Heart right ventricle (tissue), 16 donors: ENCODE measurements at regions not wholly inside any gene's neighbourhood (a gene's known extent, or its start where the extent isn't known, plus 50 kb on each side); places are given as distances from the start of the nearest gene placed in this dataset.
A peak's percentile ranks its signal among the peaks of the same experiment; 100 is the strongest.

Experiments
- ATAC-seq, 8 donors: fragments of 200-7000 bp; cut with Tn5 transposase; one replicate each; pipeline ENCODE4 v1.9.1; 2020; ENCODE audit warnings: mild to moderate bottlenecking in 8 of 8, moderate library complexity in 8 of 8, moderate number of reproducible peaks in 1 of 8
- DNase-seq, 2 donors: peaks; one replicate each; pipeline ENCODE4 v3.0.0-alpha.2; 2020
- H3K27ac ChIP-seq, 10 donors: fragments of 200-600 bp; sonication (generic) in 2 of 10; one replicate each; pipeline versions ENCODE4 v1.5.0 to v1.8.0; 2020 to 2022; ENCODE audit warnings: mild to moderate bottlenecking in 3 of 10
- H3K27me3 ChIP-seq, 7 donors: fragments of 200-600 bp; one replicate each; pipeline ENCODE4 v1.8.0; 2021 to 2022; ENCODE audit warnings: mild to moderate bottlenecking in 2 of 7
- H3K36me3 ChIP-seq, 9 donors: fragments of 200-600 bp; sonication (generic) in 1 of 9; one replicate each; pipeline versions ENCODE4 v1.5.0 to v1.8.0; 2020 to 2022; ENCODE audit warnings: mild to moderate bottlenecking in 2 of 9
- H3K4me1 ChIP-seq, 9 donors: fragments of 200-600 bp; sonication (generic) in 1 of 9; one replicate each; pipeline versions ENCODE4 v1.5.0 to v1.8.0; 2020 to 2022; ENCODE audit warnings: mild to moderate bottlenecking in 4 of 9
- H3K4me3 ChIP-seq, 10 donors: fragments of 200-600 bp; sonication (generic) in 2 of 10; one replicate each; pipeline versions ENCODE4 v1.5.0 to v1.8.0; 2020 to 2022; ENCODE audit warnings: mild to moderate bottlenecking in 7 of 10, moderate library complexity in 2 of 10
- H3K9me3 ChIP-seq, 11 donors: fragments of 200-600 bp in 10 of 11; sonication (generic) in 2 of 11; one replicate each; pipeline versions ENCODE4 v1.5.0 to v1.8.0; 2013 to 2022; ENCODE audit warnings: mild to moderate bottlenecking in 2 of 11, control low read depth in 1 of 11, moderate library complexity in 1 of 11
- WGBS, 2 donors: extraction: QIAGEN DNeasy Blood & Tissue Kit; methylation state at CpG; one replicate each; pipeline ENCODE4 v1.1.7; 2013; ENCODE audit warnings: inconsistent platforms in 1 of 2; 5-methylcytosine and 5-hydroxymethylcytosine counted together
- intact Hi-C, 10 donors: fragments of 100-400 bp; cut with DNase I; formaldehyde crosslinking; loops; one replicate each; pipeline versions ENCODE4 v1.11.1 to v1.14.2; 2022
- TF ChIP-seq, protein P1 (sequence below), 9 donors: fragments of 200-600 bp; sonication (generic) in 2 of 9; IDR thresholded peaks; one replicate each; pipeline versions ENCODE4 v1.5.0 to v1.8.0; 2021 to 2022; ENCODE audit warnings: antibody characterized with exemption in 9 of 9, mild to moderate bottlenecking in 5 of 9, moderate library complexity in 1 of 9
- donor health status: Arrhythmogenic right ventricular cardiomyopathy.
- donor health status: ischemic (EF 13 %, LVEDD 7.1; RV severe dilation, severe dysfunction).
- donor health status: healthy with polysubstance abuse.
- donor health status: DM: no; HTN: yes; CAD: no.
- donor health status: DM: no; HTN: no; CAD: no.
- donor health status: ischemic (EF 25% LVEDD 6.9; RV normal size, moderate dysfunction).
- donor health status: ischemic (EF 25% LVEDD 5.7; RV mildly dilated, moderate dysfunction).
- donor health status: healthy.
- donor health status: DM: yes; HTN: yes; CAD: no.
- donor health status: Ischemic cardiomyopathy.
- donor health status: ischemic (EF 35%, LVEDD 5.7; RV mildly dilated, moderate dysfunction).
- donor health status: nonischemic (EF 11% LVEDD 7.7; RV severe dilation, severe dysfunction).
- donor health status: DM: yes; HTN: yes; CAD: no.
- donor health status: PGD.
- donor health status: ischemic (EF 29% LVEDD 5.4; RV normal size, mild dysfunction).
- donor health status: nonischemic (EF 23%, LVEDD 6.1; RV moderate dilation, normal function).

- no peak for ATAC-seq
- Histone ChIP-seq H3K27me3 (peaks cover 0 to 7% (median 0%) of the 10 kb centered on the region in 7 donors), H3K36me3 (no peaks in the 10 kb centered on the region), H3K9me3 (no peaks in the 10 kb centered on the region), H3K4me1 (peaks cover 0 to 17% (median 7%) of the 10 kb centered on the region in 9 donors), H3K4me3 (no peak overlapping the region), H3K27ac (no peak overlapping the region)
- no peak for DNase-seq
- WGBS, 2 donors = 89 to 92% methylated on average over 6 of the region's 6 CpGs
- intact Hi-C loops = no loop called here
- TF ChIP-seq, protein P1, sequence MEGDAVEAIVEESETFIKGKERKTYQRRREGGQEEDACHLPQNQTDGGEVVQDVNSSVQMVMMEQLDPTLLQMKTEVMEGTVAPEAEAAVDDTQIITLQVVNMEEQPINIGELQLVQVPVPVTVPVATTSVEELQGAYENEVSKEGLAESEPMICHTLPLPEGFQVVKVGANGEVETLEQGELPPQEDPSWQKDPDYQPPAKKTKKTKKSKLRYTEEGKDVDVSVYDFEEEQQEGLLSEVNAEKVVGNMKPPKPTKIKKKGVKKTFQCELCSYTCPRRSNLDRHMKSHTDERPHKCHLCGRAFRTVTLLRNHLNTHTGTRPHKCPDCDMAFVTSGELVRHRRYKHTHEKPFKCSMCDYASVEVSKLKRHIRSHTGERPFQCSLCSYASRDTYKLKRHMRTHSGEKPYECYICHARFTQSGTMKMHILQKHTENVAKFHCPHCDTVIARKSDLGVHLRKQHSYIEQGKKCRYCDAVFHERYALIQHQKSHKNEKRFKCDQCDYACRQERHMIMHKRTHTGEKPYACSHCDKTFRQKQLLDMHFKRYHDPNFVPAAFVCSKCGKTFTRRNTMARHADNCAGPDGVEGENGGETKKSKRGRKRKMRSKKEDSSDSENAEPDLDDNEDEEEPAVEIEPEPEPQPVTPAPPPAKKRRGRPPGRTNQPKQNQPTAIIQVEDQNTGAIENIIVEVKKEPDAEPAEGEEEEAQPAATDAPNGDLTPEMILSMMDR (IDR thresholded peaks at IDR 0.05) = no peak
These were observed 323.4 kb downstream of the PIK3R1 start for GRCh38 chr5:68538814-68539420.

- Histone ChIP-seq H3K9me3 (no peaks in the 10 kb centered on the region), H3K4me3 (no peak overlapping the region), H3K27ac (no peak overlapping the region), H3K36me3 (no peaks in the 10 kb centered on the region), H3K4me1 (peaks cover 0 to 8% (median 0%) of the 10 kb centered on the region in 9 donors), H3K27me3 (peaks cover 0 to 7% (median 0%) of the 10 kb centered on the region in 7 donors)
- TF ChIP-seq, protein P1 (IDR thresholded peaks at IDR 0.05) = no peak
- intact Hi-C loops = loop anchor here in 1 of 10 donors (10.0 kb wide), 1 partner anchor 256 kb away; no protein-coding TSS in a partner anchor
- no peak for DNase-seq
- WGBS, 2 donors = 88 to 90% methylated on average over 9 of the region's 9 CpGs
- no peak for ATAC-seq
These were observed 325.4 kb downstream of the PIK3R1 start for GRCh38 chr5:68540798-68541590.

DNA sequence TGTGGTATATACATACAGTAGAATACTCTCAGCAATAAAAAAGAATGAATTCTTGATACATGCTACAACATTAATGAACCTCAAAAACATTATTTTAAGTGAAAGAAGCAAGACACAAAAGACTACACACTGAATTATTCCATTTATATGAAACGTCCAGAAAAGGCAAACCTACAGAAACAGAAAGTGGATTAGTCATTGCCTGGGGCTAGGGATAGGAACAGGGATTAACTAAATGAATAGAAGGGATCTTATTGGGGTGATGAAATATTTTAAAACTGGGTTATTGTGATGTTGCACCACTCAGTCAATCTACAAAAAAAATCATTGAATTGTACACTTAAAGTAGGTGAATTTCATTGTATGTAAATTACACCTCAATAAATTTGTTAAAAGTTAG, 326.7 kb downstream of the PIK3R1 start:
- ATAC-seq (no peak), DNase-seq (no peak)
- H3K4me1 ChIP-seq = peaks cover 0 to 8% (median 0%) of the 10 kb centered on the region in 9 donors
- no peak overlapping the region for H3K27ac ChIP-seq
- H3K36me3 ChIP-seq = no peaks in the 10 kb centered on the region
- intact Hi-C loops = loop anchor here in 1 of 10 donors (10.0 kb wide), 1 partner anchor 257 kb away; no protein-coding TSS in a partner anchor
- peaks cover 0 to 7% (median 0%) of the 10 kb centered on the region in 7 donors for H3K27me3 ChIP-seq
- TF ChIP-seq, protein P1 (IDR thresholded peaks at IDR 0.05) = no peak
- no peaks in the 10 kb centered on the region for H3K9me3 ChIP-seq
- 58 to 75% methylated on average over 1 of the region's 1 CpG for WGBS, 2 donors
- H3K4me3 ChIP-seq = no peak overlapping the region

DNA sequence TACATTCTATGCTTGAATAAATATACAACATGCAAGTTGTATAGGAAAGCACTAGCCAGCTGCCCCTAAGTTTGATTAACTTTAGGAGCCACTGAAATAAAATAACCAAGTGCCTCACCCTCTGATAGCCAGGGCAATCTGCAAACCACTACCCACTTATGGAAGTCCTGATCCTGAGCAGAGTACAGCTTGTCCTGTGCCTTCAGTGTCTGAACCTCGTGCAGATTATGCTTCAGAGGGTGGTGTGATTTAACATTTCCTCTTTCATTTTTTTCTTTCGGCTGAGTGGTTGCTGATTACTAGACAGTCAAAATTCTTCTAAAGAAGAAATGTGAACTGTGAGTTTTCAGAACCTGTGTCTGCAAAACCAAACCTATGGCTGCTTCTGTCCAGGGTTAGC, 327.7 kb downstream of the PIK3R1 start:
- H3K36me3 ChIP-seq = no peaks in the 10 kb centered on the region
- peaks cover 0 to 8% (median 0%) of the 10 kb centered on the region in 9 donors for H3K4me1 ChIP-seq
- peak in 5 of 8 donors; percentile 69 to 98 (median 82) for ATAC-seq
- TF ChIP-seq, protein P1 (IDR thresholded peaks at IDR 0.05) = no peak
- H3K4me3 ChIP-seq = no peak overlapping the region
- no peaks in the 10 kb centered on the region for H3K9me3 ChIP-seq
- 18 to 21% methylated on average over 2 of the region's 2 CpGs for WGBS, 2 donors
- intact Hi-C loops = loop anchor here in 1 of 10 donors (10.0 kb wide), 1 partner anchor 258 kb away; no protein-coding TSS in a partner anchor
- H3K27me3 ChIP-seq = peaks cover 0 to 7% (median 0%) of the 10 kb centered on the region in 7 donors
- DNase-seq = no peak
- H3K27ac ChIP-seq = peak overlapping the region in 1 of 10 donors; percentile 15
